Thyroid gland (tissue), 4 donors: ENCODE measurements at regions not wholly inside any gene's neighbourhood (a gene's known extent, or its start where the extent isn't known, plus 50 kb on each side); places are given as distances from the start of the nearest gene placed in this dataset.

ENCODE experiments used
- POLR2A ChIP-seq, 2 donors: fragments of 450-650 bp; IDR thresholded peaks; one replicate each; pipeline ENCODE4 v1.6.1; 2017; ENCODE audit warnings: antibody characterized with exemption in 2 of 2, mild to moderate bottlenecking in 2 of 2, moderate library complexity in 1 of 2
- TF ChIP-seq, protein P1 (sequence below), 6 experiments: fragments of 200-600 bp in 3 of 6; fragments of 450-650 bp in 3 of 6; sonication (generic) in 3 of 6; IDR thresholded peaks; one replicate each; pipeline ENCODE4 v1.5.1; 2016 to 2019; ENCODE audit warnings: antibody characterized with exemption in 6 of 6, mild to moderate bottlenecking in 2 of 6, inconsistent platforms in 1 of 6, moderate library complexity in 1 of 6

DNA sequence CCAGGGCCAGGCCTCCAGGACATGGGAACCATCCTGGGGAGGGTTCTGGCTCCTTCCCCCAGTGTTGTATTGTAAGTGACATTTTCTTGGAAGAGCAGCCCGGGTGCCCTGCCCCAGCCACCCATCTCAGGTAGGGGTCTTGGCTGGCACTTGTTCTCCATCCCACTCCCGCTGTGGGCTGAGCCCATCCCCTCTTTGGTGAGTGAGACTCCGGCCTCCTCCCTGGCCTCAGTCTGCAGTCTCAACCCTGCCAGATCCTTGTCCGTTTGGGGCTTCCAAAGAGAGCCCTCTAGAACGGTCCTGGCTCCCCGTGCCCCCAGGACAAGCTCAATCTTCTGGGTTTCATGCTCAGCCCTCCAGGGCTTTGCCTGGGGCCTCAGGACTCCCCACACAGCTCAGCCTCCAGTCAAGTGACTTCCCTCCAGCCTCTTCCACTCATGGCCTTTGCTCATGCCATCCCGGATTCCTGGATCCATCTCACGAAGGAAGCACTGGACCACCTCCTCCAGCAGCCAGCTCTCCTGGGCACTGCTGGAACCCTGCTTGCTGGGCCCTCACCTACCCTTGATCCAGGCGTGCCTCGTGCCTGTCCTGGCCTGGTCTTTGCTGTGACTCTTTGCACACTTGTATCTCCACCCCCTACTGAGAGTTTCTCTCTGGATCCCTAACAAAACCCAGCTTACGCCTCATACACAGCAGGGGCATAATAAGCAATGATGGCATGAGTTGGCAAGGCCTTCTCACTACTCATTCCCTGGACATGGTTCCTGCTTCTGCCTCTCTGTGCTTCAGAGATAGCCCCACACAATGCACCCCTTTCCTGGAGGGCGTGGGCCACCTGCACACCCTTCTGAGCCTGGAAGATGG, 297.4 kb upstream of the RTL1 start:
- TF ChIP-seq, protein P1, sequence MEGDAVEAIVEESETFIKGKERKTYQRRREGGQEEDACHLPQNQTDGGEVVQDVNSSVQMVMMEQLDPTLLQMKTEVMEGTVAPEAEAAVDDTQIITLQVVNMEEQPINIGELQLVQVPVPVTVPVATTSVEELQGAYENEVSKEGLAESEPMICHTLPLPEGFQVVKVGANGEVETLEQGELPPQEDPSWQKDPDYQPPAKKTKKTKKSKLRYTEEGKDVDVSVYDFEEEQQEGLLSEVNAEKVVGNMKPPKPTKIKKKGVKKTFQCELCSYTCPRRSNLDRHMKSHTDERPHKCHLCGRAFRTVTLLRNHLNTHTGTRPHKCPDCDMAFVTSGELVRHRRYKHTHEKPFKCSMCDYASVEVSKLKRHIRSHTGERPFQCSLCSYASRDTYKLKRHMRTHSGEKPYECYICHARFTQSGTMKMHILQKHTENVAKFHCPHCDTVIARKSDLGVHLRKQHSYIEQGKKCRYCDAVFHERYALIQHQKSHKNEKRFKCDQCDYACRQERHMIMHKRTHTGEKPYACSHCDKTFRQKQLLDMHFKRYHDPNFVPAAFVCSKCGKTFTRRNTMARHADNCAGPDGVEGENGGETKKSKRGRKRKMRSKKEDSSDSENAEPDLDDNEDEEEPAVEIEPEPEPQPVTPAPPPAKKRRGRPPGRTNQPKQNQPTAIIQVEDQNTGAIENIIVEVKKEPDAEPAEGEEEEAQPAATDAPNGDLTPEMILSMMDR (IDR thresholded peaks at IDR 0.05) = no peak
- no peak for TF ChIP-seq POLR2A (IDR thresholded peaks at IDR 0.05)
